HG03135 (cell line): ENCODE measurements at regions not wholly inside any gene's neighbourhood (a gene's known extent, or its start where the extent isn't known, plus 50 kb on each side); places are given as distances from the start of the nearest gene placed in this dataset.

Source experiments
- ATAC-seq: cut with Tn5 transposase; IDR thresholded peaks from one replicate; pipeline ENCODE4 v1.9.1; 2021; ENCODE audit warnings: mild to moderate bottlenecking, moderate library complexity; ENCODE audit not compliant: unreplicated experiment

GRCh38 chr6:135796643-135797305 lies 54.7 kb upstream of the PDE7B start:
- no peak for ATAC-seq

- no peak for ATAC-seq
Observed at GRCh38 chr6:135797361-135797760, 54.1 kb upstream of the PDE7B start.

DNA sequence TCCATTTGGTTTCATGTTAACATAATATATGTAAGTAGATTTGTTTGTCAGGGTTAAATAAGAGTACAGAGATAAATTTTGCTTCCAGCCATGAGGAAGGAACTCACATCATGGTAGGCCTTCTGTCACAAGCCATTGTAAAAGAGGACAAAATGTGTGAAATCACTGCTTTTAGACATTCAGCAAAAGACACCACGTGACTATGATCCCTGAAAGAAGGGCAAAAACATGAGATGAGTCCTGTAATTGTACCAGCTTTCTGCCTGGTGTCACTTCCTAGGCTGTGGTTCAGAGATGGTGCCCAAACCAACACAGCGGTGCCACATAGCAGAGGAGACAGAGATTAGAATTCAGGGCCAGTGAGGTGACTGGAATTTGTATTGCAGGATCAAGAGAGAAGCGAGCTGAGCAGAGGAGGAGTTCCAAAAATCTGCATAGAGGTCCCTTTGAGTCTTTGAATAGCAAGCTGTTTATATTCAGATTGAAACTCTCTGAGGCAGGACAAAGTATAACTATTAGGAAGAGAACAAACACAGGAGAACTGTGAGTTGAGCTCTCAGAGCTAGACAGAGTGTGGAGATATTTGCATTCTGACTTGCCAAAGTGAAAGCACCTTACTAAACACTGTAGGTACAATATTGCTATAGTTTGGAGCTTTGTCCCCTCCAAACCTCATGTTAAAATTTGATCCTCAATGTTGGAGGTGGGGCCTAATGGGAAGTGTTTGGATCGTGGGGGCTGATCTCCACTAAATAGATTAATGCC lies 52.6 kb upstream of the PDE7B start:
- ATAC-seq = no peak
